Panc1 (cell line): ENCODE measurements at regions not wholly inside any gene's neighbourhood (a gene's known extent, or its start where the extent isn't known, plus 50 kb on each side); places are given as distances from the start of the nearest gene placed in this dataset.

Experiments used
- POLR2AphosphoS5 ChIP-seq: IDR thresholded peaks from 2 replicates; pipeline ENCODE4 v1.6.1; 2012; ENCODE audit warnings: mild to moderate bottlenecking, low read depth, low read length, moderate library complexity
- SIN3A ChIP-seq: IDR thresholded peaks from 2 replicates; pipeline ENCODE4 v1.6.1; 2012; ENCODE audit warnings: low read depth, mild to moderate bottlenecking, low read length, moderate library complexity, borderline replicate concordance; ENCODE audit not compliant: insufficient read depth
- TCF7L2 ChIP-seq: IDR thresholded peaks from 2 replicates; pipeline ENCODE4 v1.6.1; 2011; ENCODE audit warnings: mild to moderate bottlenecking, low read depth, low read length, inconsistent platforms
- TF ChIP-seq, protein P1 (sequence below), 2 experiments: IDR thresholded peaks; 2 replicates each; pipeline ENCODE4 v1.6.1; 2011 to 2012; ENCODE audit warnings: low read depth in 2 of 2, control low read depth in 1 of 2, low read length in 1 of 2, mild to moderate bottlenecking in 1 of 2, moderate library complexity in 1 of 2; ENCODE audit not compliant: insufficient read depth in 1 of 2
- TF ChIP-seq, protein P2 (sequence below): fragments of 450-650 bp; IDR thresholded peaks from 2 replicates; pipeline ENCODE4 v1.5.1; 2017; ENCODE audit warnings: mild to moderate bottlenecking

DNA sequence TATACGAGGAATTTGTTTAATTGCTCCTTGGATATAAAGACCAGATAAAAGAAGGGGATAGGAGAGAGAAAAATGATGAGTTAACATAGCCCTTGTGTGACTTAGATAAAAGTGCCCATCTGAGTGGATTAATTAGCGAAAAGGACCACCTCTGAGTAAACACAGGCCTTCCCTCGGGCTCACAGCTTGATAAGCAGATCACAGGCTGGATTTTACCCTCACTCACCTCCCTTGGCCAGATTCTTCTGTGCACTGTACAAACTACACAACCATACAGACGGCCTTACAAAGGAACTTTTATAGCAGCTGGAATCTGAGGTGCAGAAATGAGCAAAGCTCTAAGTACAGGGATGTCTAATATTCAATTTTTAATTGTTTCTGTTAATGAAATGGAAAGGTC, 112.4 kb upstream of the STT3B start:
- TF ChIP-seq, protein P1, sequence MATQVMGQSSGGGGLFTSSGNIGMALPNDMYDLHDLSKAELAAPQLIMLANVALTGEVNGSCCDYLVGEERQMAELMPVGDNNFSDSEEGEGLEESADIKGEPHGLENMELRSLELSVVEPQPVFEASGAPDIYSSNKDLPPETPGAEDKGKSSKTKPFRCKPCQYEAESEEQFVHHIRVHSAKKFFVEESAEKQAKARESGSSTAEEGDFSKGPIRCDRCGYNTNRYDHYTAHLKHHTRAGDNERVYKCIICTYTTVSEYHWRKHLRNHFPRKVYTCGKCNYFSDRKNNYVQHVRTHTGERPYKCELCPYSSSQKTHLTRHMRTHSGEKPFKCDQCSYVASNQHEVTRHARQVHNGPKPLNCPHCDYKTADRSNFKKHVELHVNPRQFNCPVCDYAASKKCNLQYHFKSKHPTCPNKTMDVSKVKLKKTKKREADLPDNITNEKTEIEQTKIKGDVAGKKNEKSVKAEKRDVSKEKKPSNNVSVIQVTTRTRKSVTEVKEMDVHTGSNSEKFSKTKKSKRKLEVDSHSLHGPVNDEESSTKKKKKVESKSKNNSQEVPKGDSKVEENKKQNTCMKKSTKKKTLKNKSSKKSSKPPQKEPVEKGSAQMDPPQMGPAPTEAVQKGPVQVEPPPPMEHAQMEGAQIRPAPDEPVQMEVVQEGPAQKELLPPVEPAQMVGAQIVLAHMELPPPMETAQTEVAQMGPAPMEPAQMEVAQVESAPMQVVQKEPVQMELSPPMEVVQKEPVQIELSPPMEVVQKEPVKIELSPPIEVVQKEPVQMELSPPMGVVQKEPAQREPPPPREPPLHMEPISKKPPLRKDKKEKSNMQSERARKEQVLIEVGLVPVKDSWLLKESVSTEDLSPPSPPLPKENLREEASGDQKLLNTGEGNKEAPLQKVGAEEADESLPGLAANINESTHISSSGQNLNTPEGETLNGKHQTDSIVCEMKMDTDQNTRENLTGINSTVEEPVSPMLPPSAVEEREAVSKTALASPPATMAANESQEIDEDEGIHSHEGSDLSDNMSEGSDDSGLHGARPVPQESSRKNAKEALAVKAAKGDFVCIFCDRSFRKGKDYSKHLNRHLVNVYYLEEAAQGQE (IDR thresholded peaks at IDR 0.05; ENCODE audit: insufficient read depth in 1 of 2, low read depth in 2 of 2, low read length in 1 of 2), result no peak
- TF ChIP-seq SIN3A (no peak), POLR2AphosphoS5 (no peak), TCF7L2 (no peak)
- TF ChIP-seq, protein P2, sequence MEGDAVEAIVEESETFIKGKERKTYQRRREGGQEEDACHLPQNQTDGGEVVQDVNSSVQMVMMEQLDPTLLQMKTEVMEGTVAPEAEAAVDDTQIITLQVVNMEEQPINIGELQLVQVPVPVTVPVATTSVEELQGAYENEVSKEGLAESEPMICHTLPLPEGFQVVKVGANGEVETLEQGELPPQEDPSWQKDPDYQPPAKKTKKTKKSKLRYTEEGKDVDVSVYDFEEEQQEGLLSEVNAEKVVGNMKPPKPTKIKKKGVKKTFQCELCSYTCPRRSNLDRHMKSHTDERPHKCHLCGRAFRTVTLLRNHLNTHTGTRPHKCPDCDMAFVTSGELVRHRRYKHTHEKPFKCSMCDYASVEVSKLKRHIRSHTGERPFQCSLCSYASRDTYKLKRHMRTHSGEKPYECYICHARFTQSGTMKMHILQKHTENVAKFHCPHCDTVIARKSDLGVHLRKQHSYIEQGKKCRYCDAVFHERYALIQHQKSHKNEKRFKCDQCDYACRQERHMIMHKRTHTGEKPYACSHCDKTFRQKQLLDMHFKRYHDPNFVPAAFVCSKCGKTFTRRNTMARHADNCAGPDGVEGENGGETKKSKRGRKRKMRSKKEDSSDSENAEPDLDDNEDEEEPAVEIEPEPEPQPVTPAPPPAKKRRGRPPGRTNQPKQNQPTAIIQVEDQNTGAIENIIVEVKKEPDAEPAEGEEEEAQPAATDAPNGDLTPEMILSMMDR, result no peak
